Liver (tissue), 8 donors: ENCODE measurements at regions not wholly inside any gene's neighbourhood (a gene's known extent, or its start where the extent isn't known, plus 50 kb on each side); places are given as distances from the start of the nearest gene placed in this dataset.

ENCODE experiments used
- DNase-seq: peaks from one replicate; pipeline ENCODE4 v3.0.0-alpha.2; 2017; ENCODE audit warnings: low spot score
- H3K27ac ChIP-seq, 2 donors: one replicate each; pipeline ENCODE4 v1.7.0; 2013; ENCODE audit warnings: inconsistent platforms in 2 of 2, low read length in 2 of 2, control low read depth in 1 of 2, low read depth in 1 of 2, mild to moderate bottlenecking in 1 of 2
- H3K27me3 ChIP-seq, 4 donors: one replicate each; pipeline versions ENCODE4 v1.6.1 to v1.7.0; 2013; ENCODE audit warnings: low read length in 3 of 4, inconsistent platforms in 1 of 4, mild to moderate bottlenecking in 1 of 4, moderate library complexity in 1 of 4; ENCODE audit not compliant: control insufficient read depth in 4 of 4, insufficient read depth in 4 of 4
- H3K36me3 ChIP-seq, 4 donors: one replicate each; pipeline versions ENCODE4 v1.6.1 to v1.7.0; 2013; ENCODE audit warnings: low read length in 3 of 4, mild to moderate bottlenecking in 3 of 4, low read depth in 1 of 4, moderate library complexity in 1 of 4; ENCODE audit not compliant: control insufficient read depth in 4 of 4, insufficient read depth in 3 of 4
- H3K4me1 ChIP-seq, 4 donors: one replicate each; pipeline versions ENCODE4 v1.6.1 to v1.7.0; 2013; ENCODE audit warnings: low read length in 3 of 4, mild to moderate bottlenecking in 3 of 4, moderate library complexity in 1 of 4; ENCODE audit not compliant: control insufficient read depth in 4 of 4, insufficient read depth in 4 of 4
- H3K4me3 ChIP-seq, 3 donors: one replicate each; pipeline versions ENCODE4 v1.6.1 to v1.7.0; 2013; ENCODE audit warnings: low read length in 3 of 3, control low read depth in 1 of 3, low read depth in 1 of 3, mild to moderate bottlenecking in 1 of 3
- H3K9ac ChIP-seq, 2 donors: one replicate each; pipeline ENCODE4 v1.7.0; 2013; ENCODE audit warnings: low read length in 2 of 2, mild to moderate bottlenecking in 2 of 2, moderate library complexity in 2 of 2, control low read depth in 1 of 2, low read depth in 1 of 2
- H3K9me3 ChIP-seq, 4 donors: one replicate each; pipeline versions ENCODE4 v1.6.1 to v1.7.0; 2013; ENCODE audit warnings: low read length in 3 of 4; ENCODE audit not compliant: control insufficient read depth in 4 of 4
- ATF3 ChIP-seq: IDR thresholded peaks from 2 replicates; pipeline ENCODE4 v1.6.1; 2016; ENCODE audit warnings: antibody characterized with exemption
- CTCF ChIP-seq: fragments of 150-350 bp; IDR thresholded peaks from 2 replicates; pipeline ENCODE4 v1.5.1; 2017; ENCODE audit warnings: improper control_type of control experiment, low read depth, low read length; ENCODE audit not compliant: missing input control
- EGR1 ChIP-seq, 2 donors: IDR thresholded peaks; 2 replicates each; pipeline ENCODE4 v1.6.1; 2016 to 2018; ENCODE audit warnings: antibody characterized with exemption in 2 of 2, low read depth in 2 of 2
- FOXA1 ChIP-seq: IDR thresholded peaks from 2 replicates; pipeline ENCODE4 v1.6.1; 2016; ENCODE audit warnings: antibody characterized with exemption
- FOXA2 ChIP-seq: IDR thresholded peaks from 2 replicates; pipeline ENCODE4 v1.6.1; 2016; ENCODE audit warnings: antibody characterized with exemption
- GABPA ChIP-seq, 2 donors: IDR thresholded peaks in 1 of 2; conservative IDR thresholded peaks in 1 of 2; 2 replicates each; pipeline ENCODE4 v1.6.1; 2016; ENCODE audit warnings: antibody characterized with exemption in 2 of 2, mild to moderate bottlenecking in 1 of 2, moderate library complexity in 1 of 2
- HNF4A ChIP-seq, 2 donors: conservative IDR thresholded peaks; 2 replicates each; pipeline ENCODE4 v1.6.1; 2016; ENCODE audit warnings: antibody characterized with exemption in 2 of 2, mild to moderate bottlenecking in 2 of 2
- HNF4G ChIP-seq: IDR thresholded peaks from 2 replicates; pipeline ENCODE4 v1.6.1; 2016; ENCODE audit warnings: antibody characterized with exemption
- JUND ChIP-seq, 2 donors: IDR thresholded peaks; 2 replicates each; pipeline ENCODE4 v1.6.1; 2016; ENCODE audit warnings: antibody characterized with exemption in 2 of 2
- MAX ChIP-seq: IDR thresholded peaks from 2 replicates; pipeline ENCODE4 v1.6.1; 2016; ENCODE audit warnings: antibody characterized with exemption
- NR2F2 ChIP-seq: IDR thresholded peaks from 2 replicates; pipeline ENCODE4 v1.6.1; 2016; ENCODE audit warnings: antibody characterized with exemption
- RAD21 ChIP-seq, 2 donors: IDR thresholded peaks; 2 replicates each; pipeline ENCODE4 v1.6.1; 2016; ENCODE audit warnings: antibody characterized with exemption in 2 of 2, mild to moderate bottlenecking in 2 of 2
- REST ChIP-seq: IDR thresholded peaks from 2 replicates; pipeline ENCODE4 v1.6.1; 2016; ENCODE audit warnings: antibody characterized with exemption, mild to moderate bottlenecking
- RXRA ChIP-seq, 2 donors: IDR thresholded peaks; 2 replicates each; pipeline ENCODE4 v1.6.1; 2017 to 2018; ENCODE audit warnings: antibody characterized with exemption in 2 of 2, mild to moderate bottlenecking in 1 of 2
- SP1 ChIP-seq: IDR thresholded peaks from 2 replicates; pipeline ENCODE4 v1.6.1; 2018; ENCODE audit warnings: antibody characterized with exemption, mild to moderate bottlenecking
- TAF1 ChIP-seq: conservative IDR thresholded peaks from 2 replicates; pipeline ENCODE4 v1.6.1; 2016; ENCODE audit warnings: antibody characterized with exemption, mild to moderate bottlenecking
- YY1 ChIP-seq: IDR thresholded peaks from 2 replicates; pipeline ENCODE4 v1.6.1; 2016; ENCODE audit warnings: antibody characterized with exemption, mild to moderate bottlenecking
- ZBTB33 ChIP-seq: IDR thresholded peaks from 2 replicates; pipeline ENCODE4 v1.6.1; 2016; ENCODE audit warnings: antibody characterized with exemption
- WGBS: extraction: QIAGEN DNeasy Blood & Tissue Kit; methylation state at CpG from one replicate; pipeline ENCODE4 v1.1.7; 2013; 5-methylcytosine and 5-hydroxymethylcytosine counted together
- donor health status: healthy.
- donor health status: healthy.
- donor health status: healthy.
- donor health status: healthy.
- donor health status: healthy.

GRCh38 chr6:90402831-90403192 lies 106.2 kb upstream of the BACH2 start:
- H3K4me3 ChIP-seq, result no peak overlapping the region
- H3K27ac ChIP-seq, result no peak overlapping the region
- H3K4me1 ChIP-seq, result no peaks in the 10 kb centered on the region
- DNase-seq, result no peak
- H3K36me3 ChIP-seq, result no peaks in the 10 kb centered on the region
- peaks cover 0 to 2% (median 0%) of the 10 kb centered on the region in 4 donors for H3K9me3 ChIP-seq
- no peak for TF ChIP-seq REST
- no peak for TF ChIP-seq ATF3
- no peak for TF ChIP-seq EGR1 (IDR thresholded peaks at IDR 0.05; ENCODE audit: low read depth in 2 of 2)
- TF ChIP-seq FOXA2, result no peak
- TF ChIP-seq GABPA (IDR thresholded peaks at IDR 0.05 in 1 of 2, conservative IDR thresholded peaks at IDR 0.05 in 1 of 2), result no peak
- no peak for TF ChIP-seq NR2F2
- TF ChIP-seq HNF4A (conservative IDR thresholded peaks at IDR 0.05), result no peak
- WGBS, result 81% methylated on average over 2 of the region's 2 CpGs
- peaks cover 0 to 2% (median 0%) of the 10 kb centered on the region in 4 donors for H3K27me3 ChIP-seq
- no peak overlapping the region for H3K9ac ChIP-seq

GRCh38 chr6:90401933-90402830 lies 105.5 kb upstream of the BACH2 start:
- H3K9me3 ChIP-seq, result peaks cover 0 to 2% (median 0%) of the 10 kb centered on the region in 4 donors
- H3K9ac ChIP-seq, result no peak overlapping the region
- H3K27ac ChIP-seq, result no peak overlapping the region
- H3K4me1 ChIP-seq, result no peaks in the 10 kb centered on the region
- TF ChIP-seq CTCF (no peak), ZBTB33 (no peak), SP1 (no peak), YY1 (no peak), GABPA (IDR thresholded peaks at IDR 0.05 in 1 of 2, conservative IDR thresholded peaks at IDR 0.05 in 1 of 2) (no peak), JUND (IDR thresholded peaks at IDR 0.05) (no peak), HNF4G (no peak), NR2F2 (no peak), RXRA (IDR thresholded peaks at IDR 0.05) (no peak), TAF1 (no peak), FOXA2 (no peak), HNF4A (conservative IDR thresholded peaks at IDR 0.05) (no peak), EGR1 (IDR thresholded peaks at IDR 0.05; ENCODE audit: low read depth in 2 of 2) (no peak), FOXA1 (no peak), ATF3 (no peak), RAD21 (IDR thresholded peaks at IDR 0.05) (no peak), MAX (no peak), REST (no peak)
- H3K4me3 ChIP-seq, result no peak overlapping the region
- DNase-seq, result no peak
- peaks cover 0 to 2% (median 0%) of the 10 kb centered on the region in 4 donors for H3K27me3 ChIP-seq
- no peaks in the 10 kb centered on the region for H3K36me3 ChIP-seq
- WGBS, result 71% methylated on average over 10 of the region's 10 CpGs
